HK-2 (cell line): ENCODE measurements at regions not wholly inside any gene's neighbourhood (a gene's known extent, or its start where the extent isn't known, plus 50 kb on each side); places are given as distances from the start of the nearest gene placed in this dataset.

Source experiments
- DNase-seq: peaks from one replicate; pipeline ENCODE4 v3.0.0-alpha.2; 2018; ENCODE audit not compliant: unreplicated experiment

GRCh38 chr2:12284487-12284886 is 432.2 kb upstream of the TRIB2 start:
- DNase-seq = no peak

GRCh38 chr2:12286347-12286746 is 430.4 kb upstream of the TRIB2 start:
- DNase-seq = no peak

- no peak for DNase-seq
Measured at GRCh38 chr2:12287220-12287751, 429.4 kb upstream of the TRIB2 start.

DNA sequence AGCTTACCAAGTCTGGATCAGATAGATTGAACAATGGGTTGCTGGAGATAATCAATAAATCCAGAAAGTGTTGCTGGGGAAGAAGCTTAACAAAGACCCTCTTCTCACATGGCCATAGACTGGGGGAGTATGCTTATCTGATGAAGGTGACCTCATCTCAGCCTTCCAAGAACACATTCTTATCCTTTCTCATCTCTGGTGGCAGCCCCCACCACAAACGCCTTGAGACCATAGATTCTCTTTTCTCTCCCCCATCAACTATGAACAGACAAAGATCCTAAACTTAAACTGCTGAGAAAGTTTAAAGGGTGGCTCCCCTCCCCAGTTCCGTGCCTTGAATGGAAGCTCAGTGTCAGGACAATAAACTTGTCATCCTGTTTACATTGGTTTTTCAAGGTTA is 428.7 kb upstream of the TRIB2 start:
- DNase-seq = no peak

GRCh38 chr2:12289120-12289802 is 427.5 kb upstream of the TRIB2 start:
- DNase-seq = no peak

DNA sequence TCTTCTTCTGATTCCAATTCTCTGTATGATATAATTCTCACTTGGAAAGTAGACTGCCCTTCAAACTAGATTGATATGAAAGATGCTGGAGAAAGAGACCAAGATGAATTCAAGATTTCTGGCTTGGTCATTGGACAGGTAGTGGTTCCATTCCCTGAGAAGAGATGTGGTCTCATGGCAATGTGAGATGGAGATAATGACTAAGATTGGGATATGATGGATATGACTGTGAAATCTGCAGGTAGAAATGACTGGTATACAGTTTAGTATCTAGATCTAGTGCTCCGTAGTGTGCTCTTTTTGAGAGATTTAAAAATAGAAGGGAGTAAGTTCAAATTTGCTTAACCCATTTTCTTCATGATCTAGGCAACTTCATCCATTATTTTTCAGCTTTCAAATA is 425.4 kb upstream of the TRIB2 start:
- DNase-seq = no peak

- DNase-seq = no peak
Measured at GRCh38 chr2:12293874-12294273, 422.9 kb upstream of the TRIB2 start.

DNA sequence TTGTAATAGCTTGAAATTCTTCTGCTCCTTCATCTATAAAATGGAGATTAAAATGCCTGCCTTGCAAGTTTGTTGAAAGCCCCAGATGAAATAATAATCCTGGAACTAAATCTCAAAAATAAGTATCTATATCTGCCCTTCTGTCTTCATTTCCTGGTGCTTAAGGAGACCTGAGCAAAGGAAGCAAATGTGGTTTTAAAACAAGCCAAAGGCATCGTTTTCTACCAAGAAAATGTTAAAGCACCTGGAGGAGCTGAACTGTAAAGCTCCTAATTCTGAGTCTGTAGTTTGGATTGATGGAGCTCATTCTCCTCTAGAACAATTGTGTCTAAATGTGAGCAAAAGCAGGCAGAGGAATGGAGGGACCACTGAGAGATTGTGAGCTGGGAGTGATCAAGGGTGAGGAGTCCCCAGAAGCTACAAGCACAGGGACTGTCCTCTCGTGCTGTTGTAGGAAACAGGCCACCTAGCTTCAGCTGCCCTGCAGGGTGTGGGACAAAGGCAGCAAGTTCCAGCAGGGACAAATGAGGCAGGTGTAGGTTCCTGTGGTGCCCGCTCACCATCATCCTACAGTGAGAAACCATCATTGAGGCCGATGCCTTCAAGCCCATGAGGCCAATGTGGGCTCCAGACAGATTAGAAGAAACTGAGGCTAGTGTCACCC is 420.7 kb upstream of the TRIB2 start:
- no peak for DNase-seq

DNA sequence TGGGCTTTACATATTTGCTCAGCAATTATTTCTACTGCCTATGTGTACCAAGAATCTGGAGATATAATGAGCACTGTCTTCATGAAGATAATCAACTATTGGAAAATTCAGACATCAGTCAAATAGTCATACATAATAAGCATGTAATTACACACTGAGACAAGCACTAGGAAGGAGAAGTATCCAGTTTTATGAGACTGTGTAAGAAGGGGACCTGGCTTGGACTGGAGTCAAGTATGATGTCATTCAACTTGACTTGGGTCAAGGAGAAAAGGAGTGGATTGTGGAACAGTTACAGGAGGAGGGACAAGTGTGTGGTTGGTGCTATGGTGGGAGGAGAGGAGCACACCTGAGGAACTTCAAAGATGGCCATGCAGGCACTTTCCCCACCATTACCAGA is 419.8 kb upstream of the TRIB2 start:
- no peak for DNase-seq

GRCh38 chr2:12298352-12298751 is 418.4 kb upstream of the TRIB2 start:
- DNase-seq = no peak

GRCh38 chr2:12299431-12299830 is 417.3 kb upstream of the TRIB2 start:
- DNase-seq = no peak

GRCh38 chr2:12300019-12300602 is 416.6 kb upstream of the TRIB2 start:
- no peak for DNase-seq

GRCh38 chr2:12300927-12301326 is 415.8 kb upstream of the TRIB2 start:
- no peak for DNase-seq

GRCh38 chr2:12302140-12302539 is 414.6 kb upstream of the TRIB2 start:
- DNase-seq = no peak

DNA sequence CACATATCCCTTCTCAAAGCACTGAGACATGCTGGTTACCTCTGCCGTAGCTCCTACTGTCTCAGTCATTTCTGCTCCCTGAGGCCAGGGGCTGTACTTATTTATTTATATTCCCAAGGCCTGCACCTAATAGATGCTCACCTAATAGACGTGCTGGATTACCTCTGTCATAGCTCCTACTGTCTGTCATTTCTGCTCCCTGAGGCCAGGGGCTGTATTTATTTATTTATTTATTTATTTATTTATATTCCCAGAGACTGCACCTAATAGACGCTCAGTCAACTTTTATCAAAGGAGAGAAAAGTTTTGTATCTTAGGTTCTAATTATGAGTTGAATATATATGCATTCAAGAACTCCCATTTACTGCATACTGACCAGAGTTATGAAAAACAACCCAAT is 414.0 kb upstream of the TRIB2 start:
- no peak for DNase-seq

- peak; percentile 35 for DNase-seq
Measured at GRCh38 chr2:12303181-12304030, 413.3 kb upstream of the TRIB2 start.

DNA sequence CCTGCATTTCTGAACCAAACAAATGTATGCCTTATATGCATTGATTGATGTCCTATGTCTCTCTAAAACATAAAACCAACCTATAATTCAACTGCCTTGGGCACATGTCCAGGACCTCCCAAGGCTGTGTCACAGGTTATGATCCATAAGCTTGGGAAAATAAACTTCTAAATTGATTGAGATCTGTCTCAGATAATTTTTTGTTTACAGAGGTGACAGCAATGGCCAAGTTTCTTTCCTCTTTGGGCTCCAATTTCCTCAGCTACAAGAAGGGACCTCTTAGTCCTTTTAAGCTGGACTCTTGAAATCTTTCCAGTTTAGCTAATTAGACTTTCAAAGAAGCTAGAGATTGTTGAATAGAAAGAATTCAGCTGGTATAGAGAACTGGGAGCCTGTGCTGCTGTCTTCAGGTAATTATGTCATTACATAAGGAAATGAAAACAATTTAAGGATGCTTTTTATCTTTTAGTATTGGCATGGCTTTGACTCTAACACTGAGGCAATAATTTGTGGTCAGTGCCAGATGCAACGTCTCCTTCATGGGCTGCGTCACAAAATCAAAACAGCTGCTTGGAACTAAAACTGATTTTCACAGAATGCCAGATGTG is 412.1 kb upstream of the TRIB2 start:
- DNase-seq = no peak

- no peak for DNase-seq
Measured at GRCh38 chr2:12305931-12306330, 410.8 kb upstream of the TRIB2 start.

- no peak for DNase-seq
Measured at GRCh38 chr2:12310399-12310798, 406.3 kb upstream of the TRIB2 start.

DNA sequence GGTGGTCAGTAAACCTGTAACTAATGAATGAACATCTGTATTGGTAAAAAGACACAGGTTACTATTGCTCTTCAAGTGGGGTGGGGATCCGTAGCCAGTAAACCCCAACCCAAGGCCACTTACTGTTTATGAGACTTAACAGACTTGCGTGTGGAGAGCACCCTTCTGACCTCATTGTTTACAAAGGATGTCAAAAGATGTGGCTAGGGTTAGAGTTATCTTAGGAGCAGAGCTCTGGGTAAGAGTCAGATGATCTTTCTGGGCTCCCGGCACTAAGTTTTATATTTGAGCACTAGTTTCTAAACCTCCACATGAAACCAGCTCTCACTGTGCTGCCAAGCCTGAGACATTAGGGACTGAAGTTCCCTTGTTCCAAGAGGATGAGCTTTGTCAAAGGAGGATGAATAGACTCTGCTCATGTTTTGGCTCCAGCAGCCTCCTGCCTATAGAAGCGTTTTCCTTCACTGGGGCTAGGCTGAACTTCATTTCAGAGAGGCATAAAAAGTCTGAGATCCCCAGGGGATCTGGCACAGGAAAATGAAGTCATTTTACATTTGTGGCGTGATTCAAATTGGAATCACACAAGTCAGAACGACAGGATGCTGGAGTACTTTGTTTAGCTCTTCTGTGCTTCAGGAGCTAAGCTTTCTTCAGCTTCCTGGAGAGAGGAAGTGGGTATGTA is 403.1 kb upstream of the TRIB2 start:
- DNase-seq = no peak

DNA sequence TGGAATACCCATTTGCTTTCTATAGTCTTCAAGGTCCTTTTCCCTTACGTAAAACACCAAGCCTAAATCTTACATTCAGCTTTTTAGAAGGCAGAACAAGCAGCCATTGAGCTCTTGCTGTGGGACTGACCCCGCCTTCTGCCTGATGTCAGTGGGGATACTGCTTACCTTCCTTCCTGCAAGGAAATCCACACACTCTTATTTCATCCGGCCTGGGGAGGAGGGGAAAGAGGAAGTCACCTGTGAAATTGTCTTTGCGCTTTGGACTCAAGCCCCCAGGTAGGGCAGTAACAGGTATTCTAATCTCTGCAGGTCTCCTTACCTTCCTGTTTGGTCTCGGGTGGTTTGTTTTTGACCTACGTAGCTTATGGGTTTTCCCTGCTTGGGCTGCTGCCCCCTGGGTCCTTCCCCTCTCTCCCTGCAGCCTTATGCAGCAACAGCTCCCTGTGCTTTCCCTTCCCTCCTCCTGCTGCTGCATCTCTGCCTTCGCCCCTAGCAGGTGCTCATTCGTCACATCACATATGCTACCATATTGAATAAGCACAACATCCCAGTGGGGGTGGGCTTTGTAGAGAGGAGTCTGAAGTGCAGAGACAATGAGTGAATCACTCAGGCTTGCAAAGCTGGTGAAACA is 402.5 kb upstream of the TRIB2 start:
- no peak for DNase-seq
